Neural cell (in vitro differentiated cells): ENCODE measurements at regions not wholly inside any gene's neighbourhood (a gene's known extent, or its start where the extent isn't known, plus 50 kb on each side); places are given as distances from the start of the nearest gene placed in this dataset.

ENCODE experiments used
- CTCF ChIP-seq: fragments of 450-650 bp; IDR thresholded peaks from 2 replicates; pipeline ENCODE4 v1.5.1; 2014; ENCODE audit warnings: antibody characterized with exemption, mild to moderate bottlenecking, moderate library complexity; ENCODE audit not compliant: poor library complexity, severe bottlenecking
- EP300 ChIP-seq: fragments of 450-650 bp; conservative IDR thresholded peaks from 2 replicates; pipeline ENCODE4 v1.6.1; 2014; ENCODE audit warnings: antibody characterized with exemption, mild to moderate bottlenecking, moderate library complexity; ENCODE audit not compliant: poor library complexity, severe bottlenecking
- EZH2 ChIP-seq: fragments of 200-600, 300-800 bp; shearing (Covaris generic), sonication (generic); IDR thresholded peaks from 2 replicates; pipeline ENCODE4 v1.6.1; 2014; ENCODE audit warnings: antibody characterized with exemption, low read length, borderline replicate concordance, mild to moderate bottlenecking; ENCODE audit not compliant: insufficient read depth, poor library complexity, severe bottlenecking
- POLR2AphosphoS5 ChIP-seq: IDR thresholded peaks from 2 replicates; pipeline ENCODE4 v1.6.1; 2012
- RAD21 ChIP-seq: fragments of 450-650 bp; conservative IDR thresholded peaks from 2 replicates; pipeline ENCODE4 v1.6.1; 2014; ENCODE audit warnings: antibody characterized with exemption, mild to moderate bottlenecking, moderate library complexity
- REST ChIP-seq: IDR thresholded peaks from 2 replicates; pipeline ENCODE4 v1.6.1; 2012; ENCODE audit warnings: borderline replicate concordance
- SMC3 ChIP-seq: fragments of 450-650 bp; conservative IDR thresholded peaks from 2 replicates; pipeline ENCODE4 v1.6.1; 2014; ENCODE audit warnings: antibody characterized with exemption, mild to moderate bottlenecking, moderate library complexity; ENCODE audit not compliant: poor library complexity
- TAF1 ChIP-seq: IDR thresholded peaks from 2 replicates; pipeline ENCODE4 v1.6.1; 2012; ENCODE audit warnings: low read depth

DNA sequence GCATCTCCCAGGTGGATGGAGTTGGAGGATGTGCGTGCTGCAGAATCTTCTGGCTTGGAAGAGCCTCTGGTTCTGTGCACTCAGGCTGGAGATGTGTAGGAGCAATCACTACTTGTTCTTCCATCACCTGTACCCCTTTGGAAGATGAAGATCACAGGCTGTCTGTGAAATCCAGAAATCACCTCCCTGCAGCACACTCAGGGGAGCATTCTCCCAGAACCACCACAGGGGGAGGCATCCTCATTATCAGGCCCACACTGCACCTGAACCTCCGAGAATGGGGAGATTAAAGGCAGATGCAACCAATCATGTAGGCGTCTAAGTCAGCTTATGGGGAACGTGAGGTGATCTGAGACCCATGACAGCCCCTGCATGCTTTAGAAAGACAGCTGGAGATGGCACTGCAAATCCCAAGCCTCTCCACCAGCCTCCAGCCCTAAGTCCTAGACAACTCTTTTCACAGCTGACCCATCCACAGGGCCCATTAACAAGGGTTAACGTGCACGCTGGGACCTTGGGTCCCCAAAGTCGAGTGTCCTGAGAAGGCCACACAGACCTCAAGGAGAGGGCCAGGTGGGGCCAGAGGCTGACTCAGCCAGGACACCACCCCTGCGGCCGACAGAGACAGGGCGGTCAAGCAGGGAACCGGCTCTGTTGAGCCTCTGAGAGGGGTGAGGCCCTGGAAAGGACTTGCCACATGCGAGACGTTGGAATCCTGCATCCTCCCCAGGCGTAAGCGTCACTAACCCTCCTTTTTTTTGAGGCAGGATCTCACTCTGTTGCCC is 314.9 kb downstream of the EIPR1 start:
- TF ChIP-seq TAF1 (no peak), REST (no peak), EZH2 (no peak), CTCF (no peak), POLR2AphosphoS5 (no peak), EP300 (no peak), RAD21 (no peak), SMC3 (no peak)
